Activated CD4-positive, alpha-beta T cell treated with anti-CD3 and anti-CD28 coated beads, Interleukin-2, amount 10 ng/mL, durations not matched to agents 7 days and 5 days (primary cell): ENCODE measurements at regions not wholly inside any gene's neighbourhood (a gene's known extent, or its start where the extent isn't known, plus 50 kb on each side); places are given as distances from the start of the nearest gene placed in this dataset.

Experiments
- CTCF ChIA-PET: fragments of 350-600 bp; sonication (Branson Sonifier 250); formaldehyde crosslinking; loops from one replicate; lab custom pipeline; 2021; ENCODE audit warnings: antibody characterized with exemption; lab: Charles Lee
- POLR2A ChIA-PET: fragments of 350-600 bp; sonication (Branson Sonifier 250); formaldehyde crosslinking; loops from one replicate; lab custom pipeline; 2021; ENCODE audit warnings: antibody characterized with exemption; lab: Charles Lee
- DNase-seq: peaks from one replicate; pipeline ENCODE4 v3.0.0-alpha.2; 2020
- H3K27ac Mint-ChIP-seq: one replicate; pipeline ENCODE4 v1.8.0; 2021; ENCODE audit warnings: mild to moderate bottlenecking, moderate library complexity, mixed read lengths
- H3K27me3 Mint-ChIP-seq: one replicate; pipeline ENCODE4 v1.8.0; 2021; ENCODE audit warnings: mixed read lengths
- H3K36me3 Mint-ChIP-seq: one replicate; pipeline ENCODE4 v1.8.0; 2021; ENCODE audit warnings: low read depth, mixed read lengths
- H3K4me1 Mint-ChIP-seq: one replicate; pipeline ENCODE4 v1.8.0; 2021; ENCODE audit warnings: mixed read lengths
- H3K4me3 Mint-ChIP-seq: one replicate; pipeline ENCODE4 v1.8.0; 2021; ENCODE audit warnings: mild to moderate bottlenecking, moderate library complexity, mixed read lengths
- H3K9me3 Mint-ChIP-seq: one replicate; pipeline ENCODE4 v1.8.0; 2021; ENCODE audit warnings: mixed read lengths

DNA sequence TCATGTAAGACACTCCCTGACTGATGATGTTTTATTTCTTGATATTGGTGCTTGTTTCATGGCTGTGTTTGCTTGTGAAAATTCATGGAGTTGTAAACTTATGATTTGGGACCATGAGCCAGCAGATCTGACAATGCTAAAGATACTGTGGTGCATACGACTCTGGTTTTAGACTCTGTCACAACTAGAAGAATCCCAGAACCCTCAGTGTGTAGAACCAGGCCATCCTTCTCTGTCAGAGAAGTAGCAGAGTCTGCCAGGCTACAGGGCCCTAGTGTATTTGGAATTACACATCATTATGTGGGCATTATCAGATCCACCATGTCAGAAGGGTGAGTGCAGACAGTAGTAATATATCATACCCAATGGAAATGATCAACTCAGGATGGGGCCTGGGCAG is 209.8 kb upstream of the POU2AF2 start:
- Mint-ChIP-seq H3K4me3 (no peak overlapping the region), H3K9me3 (peaks cover 3% of the 10 kb centered on the region), H3K4me1 (no peaks in the 10 kb centered on the region), H3K36me3 (no peaks in the 10 kb centered on the region), H3K27ac (no peak overlapping the region), H3K27me3 (no peaks in the 10 kb centered on the region)
- no peak for DNase-seq
- ChIA-PET POLR2A (no interaction called here), CTCF (no interaction called here)

DNA sequence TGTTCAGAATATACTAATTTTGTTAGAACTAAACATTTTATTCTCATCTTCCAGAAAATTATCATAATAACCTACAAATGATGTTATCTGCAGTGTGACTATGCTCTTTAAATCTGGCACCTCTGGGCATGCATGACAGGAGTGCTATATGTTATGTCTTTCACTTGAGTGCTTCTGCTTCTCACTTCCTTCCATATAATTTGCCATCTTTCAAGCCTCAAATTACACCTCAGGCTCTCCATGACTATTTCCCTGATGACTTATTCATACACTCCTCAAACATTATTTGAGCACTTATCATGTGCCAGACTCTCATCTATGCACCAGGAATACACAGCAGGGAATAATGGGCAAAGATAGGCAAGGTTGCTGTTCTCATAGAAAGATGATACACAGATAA is 219.3 kb upstream of the POU2AF2 start:
- DNase-seq = no peak
- no peak overlapping the region for H3K27ac Mint-ChIP-seq
- H3K9me3 Mint-ChIP-seq = peaks cover 3% of the 10 kb centered on the region
- H3K4me1 Mint-ChIP-seq = no peaks in the 10 kb centered on the region
- no peak overlapping the region for H3K4me3 Mint-ChIP-seq
- ChIA-PET CTCF (no interaction called here), POLR2A (no interaction called here)
- H3K36me3 Mint-ChIP-seq = no peaks in the 10 kb centered on the region
- peaks cover 5% of the 10 kb centered on the region for H3K27me3 Mint-ChIP-seq

DNA sequence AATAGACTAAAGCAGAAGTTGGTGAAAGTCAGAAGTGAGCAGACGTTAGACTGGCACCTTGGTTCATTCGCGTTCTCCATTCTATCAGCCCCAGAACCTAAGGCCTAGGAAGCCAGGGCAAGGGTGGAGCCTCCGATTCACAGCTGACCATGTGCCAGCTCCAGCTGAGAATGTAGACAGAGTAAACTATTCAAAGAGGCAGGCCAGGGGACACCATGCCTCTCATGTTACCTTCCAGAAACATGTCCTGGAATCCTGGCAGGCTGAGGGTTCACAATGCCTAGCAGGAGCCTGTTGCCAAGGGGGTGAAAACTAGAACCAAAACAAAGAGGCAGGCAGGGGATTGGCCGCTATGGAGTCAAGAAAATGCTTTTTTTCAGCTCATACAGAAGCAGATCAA is 224.4 kb upstream of the POU2AF2 start:
- no peaks in the 10 kb centered on the region for H3K9me3 Mint-ChIP-seq
- H3K27ac Mint-ChIP-seq = no peak overlapping the region
- H3K27me3 Mint-ChIP-seq = peaks cover 6% of the 10 kb centered on the region
- no peak for DNase-seq
- no peaks in the 10 kb centered on the region for H3K4me1 Mint-ChIP-seq
- ChIA-PET CTCF (no interaction called here), POLR2A (no interaction called here)
- H3K4me3 Mint-ChIP-seq = no peak overlapping the region
- H3K36me3 Mint-ChIP-seq = no peaks in the 10 kb centered on the region

DNA sequence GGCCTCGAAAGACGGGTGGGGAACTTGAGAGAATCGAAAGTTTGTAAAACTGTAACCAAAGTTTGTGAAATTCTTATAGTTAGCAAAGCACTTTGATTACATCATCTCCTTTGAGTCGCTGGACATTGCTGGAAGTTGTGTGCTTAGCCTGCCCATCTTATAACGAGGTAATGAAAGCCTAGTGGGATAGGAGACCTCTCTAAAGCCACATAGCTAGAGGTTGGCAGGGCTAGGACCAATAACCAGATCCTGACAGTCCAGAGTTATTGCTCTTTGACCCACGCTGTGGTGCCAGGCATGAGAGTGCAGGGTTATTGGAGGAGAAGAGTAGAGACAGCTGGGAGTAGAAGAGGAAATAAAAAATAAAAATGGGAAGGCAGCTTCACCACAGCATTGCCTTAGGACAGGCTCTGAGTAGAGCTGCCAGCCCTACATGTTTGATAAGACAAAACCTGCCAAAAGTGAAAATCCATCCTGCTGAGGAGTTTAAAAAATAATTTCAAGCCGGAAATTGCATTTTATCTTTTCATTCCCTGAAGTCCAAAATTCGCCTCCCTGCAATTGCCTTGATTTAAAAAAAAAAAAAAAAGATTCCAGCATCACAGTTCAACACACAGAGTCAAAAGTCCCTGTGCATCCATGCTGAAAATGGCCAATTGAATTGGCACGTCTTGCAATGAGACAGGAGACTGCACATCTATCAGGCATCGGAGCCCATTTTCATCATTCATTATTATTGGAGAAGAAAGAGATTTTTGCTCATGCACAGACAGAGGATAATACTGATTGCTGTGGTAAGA is 225.5 kb upstream of the POU2AF2 start:
- Mint-ChIP-seq H3K36me3 (no peaks in the 10 kb centered on the region), H3K27me3 (peaks cover 1% of the 10 kb centered on the region), H3K9me3 (no peaks in the 10 kb centered on the region), H3K4me1 (no peaks in the 10 kb centered on the region), H3K27ac (no peak overlapping the region), H3K4me3 (no peak overlapping the region)
- ChIA-PET CTCF (interaction anchor here (0.6 kb wide), 1 partner anchor 1274 kb away, joined by 3 read pairs; no protein-coding TSS in a partner anchor), POLR2A (no interaction called here)
- no peak for DNase-seq

DNA sequence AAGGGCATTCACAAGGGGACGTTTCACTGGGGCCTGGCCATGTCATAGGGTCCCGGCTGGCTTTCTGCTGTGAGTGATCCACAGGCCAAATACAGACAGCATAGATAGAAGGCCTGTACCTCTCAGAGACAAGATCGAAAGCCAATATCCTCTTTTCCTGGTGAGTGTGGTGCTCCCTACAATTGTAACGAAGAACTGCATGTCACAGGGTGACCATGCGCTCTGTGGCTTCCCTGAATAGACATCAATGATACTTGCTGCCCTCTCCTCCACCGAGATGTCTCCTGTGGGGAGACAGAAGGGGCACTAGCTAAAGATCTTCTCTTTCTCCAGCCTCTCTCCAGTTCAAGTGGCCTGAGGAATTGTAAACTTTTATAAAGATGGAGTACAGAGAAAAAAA is 226.1 kb upstream of the POU2AF2 start:
- POLR2A ChIA-PET = no interaction called here
- Mint-ChIP-seq H3K4me3 (no peak overlapping the region), H3K27me3 (peaks cover 4% of the 10 kb centered on the region), H3K4me1 (no peaks in the 10 kb centered on the region), H3K27ac (no peak overlapping the region), H3K9me3 (no peaks in the 10 kb centered on the region), H3K36me3 (no peaks in the 10 kb centered on the region)
- no peak for DNase-seq
- CTCF ChIA-PET = no interaction called here

DNA sequence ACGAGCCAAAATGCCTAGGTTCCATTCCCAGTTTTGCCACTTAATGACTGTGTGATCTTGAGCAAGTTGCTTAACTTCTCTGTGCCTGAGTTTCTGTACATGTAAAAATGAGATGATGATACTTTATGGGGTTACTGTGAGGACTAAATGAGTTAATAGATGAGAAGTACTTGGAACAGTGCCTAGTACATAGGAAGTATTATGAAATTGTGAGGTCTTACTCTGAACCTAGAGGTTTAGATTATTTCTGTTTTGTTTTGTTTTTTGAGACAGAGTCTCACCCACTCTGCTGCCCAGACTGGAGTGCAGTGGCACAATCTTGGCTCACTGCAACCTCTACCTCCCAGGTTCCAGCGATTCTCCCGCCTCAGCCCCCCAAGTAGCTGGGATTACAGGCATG is 227.0 kb upstream of the POU2AF2 start:
- H3K4me1 Mint-ChIP-seq = no peaks in the 10 kb centered on the region
- ChIA-PET CTCF (no interaction called here), POLR2A (no interaction called here)
- DNase-seq = no peak
- H3K27ac Mint-ChIP-seq = no peak overlapping the region
- no peak overlapping the region for H3K4me3 Mint-ChIP-seq
- no peaks in the 10 kb centered on the region for H3K9me3 Mint-ChIP-seq
- peaks cover 4% of the 10 kb centered on the region for H3K27me3 Mint-ChIP-seq
- no peaks in the 10 kb centered on the region for H3K36me3 Mint-ChIP-seq

DNA sequence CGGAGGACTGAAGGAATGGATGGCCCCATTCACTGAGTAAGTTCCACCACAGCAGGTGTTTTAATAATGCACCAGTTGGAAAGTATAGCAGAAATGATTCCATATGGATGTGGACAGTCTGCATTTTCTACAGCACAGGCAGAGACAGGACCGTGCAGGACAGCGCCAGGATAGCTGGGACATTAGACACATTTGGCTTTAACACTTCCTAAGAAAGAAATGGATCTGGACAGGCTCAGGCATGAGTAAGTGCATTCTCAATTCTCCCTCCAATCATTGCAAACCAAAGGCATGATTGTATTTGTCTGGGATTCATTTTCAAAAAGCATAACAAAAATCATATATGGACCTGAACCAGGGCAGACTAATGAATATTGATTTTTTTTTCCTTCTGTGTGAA is 233.0 kb upstream of the POU2AF2 start:
- H3K27ac Mint-ChIP-seq = no peak overlapping the region
- H3K4me1 Mint-ChIP-seq = no peaks in the 10 kb centered on the region
- DNase-seq = no peak
- H3K36me3 Mint-ChIP-seq = no peaks in the 10 kb centered on the region
- CTCF ChIA-PET = interaction anchor here (0.6 to 0.7 kb wide), 2 partner anchors 61 to 213 kb away, joined by 3 read pairs; no protein-coding TSS in a partner anchor
- H3K9me3 Mint-ChIP-seq = peaks cover 3% of the 10 kb centered on the region
- H3K4me3 Mint-ChIP-seq = no peak overlapping the region
- POLR2A ChIA-PET = no interaction called here
- H3K27me3 Mint-ChIP-seq = peaks cover 2% of the 10 kb centered on the region

DNA sequence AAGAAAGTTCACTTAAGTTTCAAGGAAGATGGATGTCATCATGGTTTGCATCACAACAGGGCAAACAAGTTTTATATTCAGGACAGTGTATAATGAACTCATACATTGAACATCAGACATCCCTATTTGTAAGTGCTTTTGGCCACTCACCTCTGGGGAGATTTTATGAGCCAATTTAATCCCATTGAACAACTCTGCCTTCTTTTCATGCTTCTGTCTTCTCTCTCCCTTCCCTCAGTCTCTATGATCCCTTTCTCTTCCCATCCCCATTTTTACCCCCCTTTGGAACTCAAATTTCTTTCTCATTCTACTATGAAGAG is 234.3 kb upstream of the POU2AF2 start:
- ChIA-PET POLR2A (no interaction called here), CTCF (no interaction called here)
- no peak for DNase-seq
- no peak overlapping the region for H3K4me3 Mint-ChIP-seq
- H3K27me3 Mint-ChIP-seq = peaks cover 2% of the 10 kb centered on the region
- no peak overlapping the region for H3K27ac Mint-ChIP-seq
- H3K9me3 Mint-ChIP-seq = peaks cover 3% of the 10 kb centered on the region
- H3K36me3 Mint-ChIP-seq = no peaks in the 10 kb centered on the region
- no peaks in the 10 kb centered on the region for H3K4me1 Mint-ChIP-seq

DNA sequence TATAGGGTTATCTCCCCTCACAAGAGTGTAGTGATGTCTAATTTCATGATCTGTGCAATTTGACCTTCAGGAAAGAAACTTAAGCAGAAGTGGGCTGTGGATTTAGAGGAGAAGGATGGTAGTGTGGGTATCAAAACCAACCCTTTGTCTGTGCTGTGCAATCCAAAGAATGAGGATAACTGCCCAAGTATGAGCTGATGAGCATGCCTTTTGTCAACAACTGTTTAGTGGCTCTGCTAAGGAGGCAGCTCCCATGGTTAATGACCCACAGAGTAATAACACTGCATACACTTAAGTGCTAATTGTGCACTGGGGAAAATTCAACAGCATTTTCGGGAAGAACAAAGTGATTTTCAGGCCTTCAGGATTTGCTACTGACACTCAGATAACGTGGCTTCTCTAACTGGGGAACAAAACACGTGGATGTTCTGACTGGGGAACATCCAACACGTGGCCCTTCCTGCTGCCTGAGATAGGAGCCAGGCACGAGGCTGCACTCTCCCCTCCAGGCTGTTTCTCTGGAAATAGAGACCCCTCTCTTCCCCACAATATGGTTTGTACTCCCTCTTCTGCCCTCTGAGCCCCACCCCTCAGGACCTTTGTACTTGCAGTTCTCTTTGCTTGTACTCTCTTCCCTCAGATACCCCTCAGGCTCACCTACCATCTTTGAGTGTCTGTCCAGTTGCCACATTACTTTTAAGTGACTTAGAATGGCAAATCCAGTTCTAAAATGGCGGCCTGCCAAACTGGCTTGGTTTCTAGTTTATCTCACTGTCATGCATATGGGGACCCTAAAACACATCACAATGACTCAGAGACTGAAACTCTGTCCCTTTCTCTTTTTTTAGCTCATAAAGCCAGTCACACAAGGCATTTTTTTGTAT is 234.9 kb upstream of the POU2AF2 start:
- Mint-ChIP-seq H3K4me1 (no peaks in the 10 kb centered on the region), H3K4me3 (no peak overlapping the region), H3K36me3 (no peaks in the 10 kb centered on the region), H3K27me3 (peaks cover 2% of the 10 kb centered on the region), H3K27ac (no peak overlapping the region), H3K9me3 (peaks cover 3% of the 10 kb centered on the region)
- CTCF ChIA-PET = no interaction called here
- POLR2A ChIA-PET = no interaction called here
- DNase-seq = no peak

DNA sequence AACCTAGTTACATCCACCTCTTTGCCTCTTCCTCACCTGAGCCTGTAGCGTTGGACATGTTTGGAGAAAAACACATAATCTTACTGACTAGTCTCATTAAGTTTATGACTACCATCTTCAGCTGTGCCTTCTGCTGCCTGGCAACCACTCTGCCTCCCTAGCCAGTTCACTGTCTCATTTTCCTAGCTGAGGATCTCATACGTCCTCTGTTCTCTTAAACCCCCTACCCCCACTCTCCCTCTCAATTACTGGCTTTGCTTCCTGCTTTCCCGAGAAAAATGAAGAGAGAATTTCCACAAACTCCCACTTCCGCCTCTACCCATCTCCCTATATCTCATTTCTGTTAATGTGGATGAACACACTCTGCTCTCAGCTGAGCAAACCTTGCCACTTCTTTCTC is 239.3 kb upstream of the POU2AF2 start:
- POLR2A ChIA-PET = no interaction called here
- no peaks in the 10 kb centered on the region for H3K9me3 Mint-ChIP-seq
- H3K36me3 Mint-ChIP-seq = no peaks in the 10 kb centered on the region
- H3K27me3 Mint-ChIP-seq = no peaks in the 10 kb centered on the region
- no peaks in the 10 kb centered on the region for H3K4me1 Mint-ChIP-seq
- CTCF ChIA-PET = no interaction called here
- no peak overlapping the region for H3K27ac Mint-ChIP-seq
- H3K4me3 Mint-ChIP-seq = no peak overlapping the region
- DNase-seq = no peak

DNA sequence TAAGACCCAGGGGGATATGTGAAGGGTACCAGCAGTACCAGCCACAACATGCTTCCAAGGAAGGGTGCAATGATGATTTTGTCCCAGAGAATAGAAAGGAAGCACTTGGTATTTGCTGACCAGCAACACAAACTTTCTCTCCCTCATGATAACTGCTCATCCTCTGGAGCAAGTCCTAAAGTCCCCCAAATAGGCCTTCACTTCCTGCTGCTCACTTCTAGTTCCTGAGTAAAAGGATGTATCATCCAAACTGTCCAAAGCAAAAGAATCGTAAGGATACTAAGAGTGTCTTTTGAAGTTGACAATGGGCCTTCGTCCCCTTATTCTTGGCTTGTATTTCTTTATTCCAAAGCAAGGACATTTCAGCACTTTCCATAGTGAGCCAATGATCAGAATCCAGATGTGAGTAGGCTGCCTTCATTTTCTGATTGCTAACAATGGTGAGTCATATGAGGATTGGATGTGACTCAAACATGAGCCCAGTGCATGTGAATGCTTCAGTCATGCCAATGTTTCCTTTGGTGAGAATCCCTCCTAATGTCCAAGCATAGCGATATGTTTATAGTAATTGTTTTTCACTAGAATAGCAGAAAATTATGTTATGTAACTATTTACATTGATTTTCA is 243.4 kb upstream of the POU2AF2 start:
- ChIA-PET POLR2A (no interaction called here), CTCF (interaction anchor here (1.8 kb wide), 1 partner anchor 58 kb away, joined by 4 read pairs; no protein-coding TSS in a partner anchor)
- no peaks in the 10 kb centered on the region for H3K9me3 Mint-ChIP-seq
- H3K4me3 Mint-ChIP-seq = no peak overlapping the region
- DNase-seq = no peak
- no peak overlapping the region for H3K27ac Mint-ChIP-seq
- no peaks in the 10 kb centered on the region for H3K27me3 Mint-ChIP-seq
- H3K4me1 Mint-ChIP-seq = no peaks in the 10 kb centered on the region
- no peaks in the 10 kb centered on the region for H3K36me3 Mint-ChIP-seq

DNA sequence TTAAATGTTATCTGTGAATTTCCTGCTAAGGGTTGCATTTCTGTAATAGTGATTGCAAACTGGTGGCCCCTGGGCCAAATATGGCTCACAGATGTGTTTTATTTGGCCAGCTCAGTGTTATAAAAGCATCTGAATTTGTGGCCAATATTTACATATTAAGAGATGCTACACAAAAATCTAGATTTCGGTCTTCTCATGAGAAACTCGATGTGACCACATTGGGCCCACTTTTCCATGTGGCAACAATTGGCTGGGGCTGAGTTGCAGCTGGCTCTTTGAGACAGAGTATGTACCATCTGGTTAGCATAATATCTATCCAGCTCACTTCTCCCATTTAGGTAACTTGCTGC is 244.5 kb upstream of the POU2AF2 start:
- Mint-ChIP-seq H3K9me3 (no peaks in the 10 kb centered on the region), H3K4me3 (no peak overlapping the region), H3K27me3 (peaks cover 3% of the 10 kb centered on the region), H3K36me3 (no peaks in the 10 kb centered on the region), H3K4me1 (no peaks in the 10 kb centered on the region), H3K27ac (no peak overlapping the region)
- DNase-seq = no peak
- ChIA-PET CTCF (interaction anchor here (0.6 to 1.8 kb wide), 2 partner anchors 57 to 190 kb away, joined by 3 to 4 read pairs; no protein-coding TSS in a partner anchor), POLR2A (no interaction called here)
